Limb (tissue), 2 donors: ENCODE measurements at regions not wholly inside any gene's neighbourhood (a gene's known extent, or its start where the extent isn't known, plus 50 kb on each side); places are given as distances from the start of the nearest gene placed in this dataset.
"Not testable (repeated sequence)": the region's sequence is repeated elsewhere in the genome, so short reads cannot be mapped to it uniquely, and the experiment has no call there.

ENCODE experiments used
- DNase-seq, 2 donors: peaks; one replicate each; pipeline ENCODE4 v3.0.0-alpha.2; 2016; ENCODE audit errors: extremely low spot score in 2 of 2

GRCh38 chr14:103259801-103260628 is 74.0 kb upstream of the EIF5 start:
- DNase-seq, result no peak

GRCh38 chr14:103260629-103261124 is 73.4 kb upstream of the EIF5 start:
- DNase-seq, result no peak

GRCh38 chr14:103267226-103267910 is 66.7 kb upstream of the EIF5 start:
- DNase-seq, result no peak

- DNase-seq, result no peak
These were observed 62.8 kb upstream of the EIF5 start for GRCh38 chr14:103271189-103271588.

- peak in 1 of 2 donors; percentile 66 for DNase-seq
These were observed 60.8 kb upstream of the EIF5 start for GRCh38 chr14:103273145-103273744.

- peak in 1 of 2 donors; percentile 46 for DNase-seq
These were observed 60.1 kb upstream of the EIF5 start for GRCh38 chr14:103273745-103274615.

GRCh38 chr14:103275000-103275399 is 59.0 kb upstream of the EIF5 start:
- no peak for DNase-seq

GRCh38 chr14:103277931-103278330 is 56.1 kb upstream of the EIF5 start:
- no peak for DNase-seq

- no peak for DNase-seq
These were observed 54.7 kb upstream of the EIF5 start for GRCh38 chr14:103279142-103280025.

- no peak for DNase-seq
These were observed 53.6 kb upstream of the EIF5 start for GRCh38 chr14:103280278-103280928.

- peak; percentile 17 to 56 for DNase-seq
These were observed 52.4 kb upstream of the EIF5 start for GRCh38 chr14:103281496-103282231.

GRCh38 chr14:103282309-103282708 is 51.7 kb upstream of the EIF5 start:
- DNase-seq, result not testable (repeated sequence)

GRCh38 chr14:103282932-103283331 is 51.1 kb upstream of the EIF5 start:
- no peak for DNase-seq

- DNase-seq, result no peak
These were observed 50.1 kb upstream of the EIF5 start for GRCh38 chr14:103283916-103284315.
